IMR-90 (cell line): ENCODE measurements at regions not wholly inside any gene's neighbourhood (a gene's known extent, or its start where the extent isn't known, plus 50 kb on each side); places are given as distances from the start of the nearest gene placed in this dataset.

Experiments used
- ATAC-seq: fragments of 200-7000 bp; cut with Tn5 transposase; 2 replicates; pipeline ENCODE4 v1.9.1; 2020; ENCODE audit warnings: low read depth, mild to moderate bottlenecking, moderate library complexity
- BruUV-seq: library from RNA; stranded (reverse); fragments of 400-500 nt; replicated peaks from 2 replicates; lab custom pipeline; 2021; lab: Mats Ljungman, UMichigan
- CTCF ChIA-PET: fragments of 300-600 bp; formaldehyde crosslinking; extraction: SDS; loops from one replicate; lab custom pipeline; 2021; ENCODE audit warnings: antibody characterized with exemption; lab: Yijun Ruan, JAX
- POLR2A ChIA-PET: fragments of 300-600 bp; sonication (Branson Sonifier 250); formaldehyde crosslinking; loops from one replicate; lab custom pipeline; 2022; ENCODE audit warnings: antibody characterized with exemption; ENCODE audit not compliant: unreplicated experiment; lab: Charles Lee
- DNase-seq: peaks from one replicate; pipeline ENCODE4 v3.0.0; 2013
- H2AFZ ChIP-seq: replicated peaks from 2 replicates; pipeline ENCODE3; 2013; ENCODE audit warnings: low read length, mild to moderate bottlenecking; ENCODE audit not compliant: poor library complexity
- H2AK5ac ChIP-seq: 2 replicates; pipeline ENCODE4 v1.6.1; 2013; ENCODE audit warnings: low read depth, low read length, inconsistent platforms
- H2AK9ac ChIP-seq: replicated peaks from 2 replicates; pipeline ENCODE3; 2013; ENCODE audit warnings: mild to moderate bottlenecking, low read depth, low read length, moderate library complexity; ENCODE audit not compliant: poor library complexity
- H2BK120ac ChIP-seq: 2 replicates; pipeline ENCODE4 v1.6.1; 2013; ENCODE audit warnings: low read depth, low read length, inconsistent platforms
- H2BK15ac ChIP-seq: 3 replicates; pipeline ENCODE4 v1.6.1; 2013; ENCODE audit warnings: low read depth, low read length, inconsistent platforms
- H2BK20ac ChIP-seq: 2 replicates; pipeline ENCODE4 v1.6.1; 2013; ENCODE audit warnings: low read depth, mild to moderate bottlenecking, inconsistent platforms, low read length, moderate library complexity
- H2BK5ac ChIP-seq: 2 replicates; pipeline ENCODE4 v1.6.1; 2013; ENCODE audit warnings: mild to moderate bottlenecking, low read depth, low read length, inconsistent platforms; ENCODE audit not compliant: poor library complexity, severe bottlenecking
- H3K14ac ChIP-seq: replicated peaks from 2 replicates; pipeline ENCODE4 v1.6.1; 2013; ENCODE audit warnings: low read depth, low read length, inconsistent platforms
- H3K18ac ChIP-seq: 2 replicates; pipeline ENCODE4 v1.6.1; 2013; ENCODE audit warnings: low read depth, low read length, control low read depth
- H3K23ac ChIP-seq: 2 replicates; pipeline ENCODE4 v1.6.1; 2013; ENCODE audit warnings: low read depth, low read length, inconsistent platforms
- H3K27ac ChIP-seq: 2 replicates; pipeline ENCODE4 v1.5.1; 2013; ENCODE audit warnings: mild to moderate bottlenecking, control low read depth, low read length; ENCODE audit not compliant: insufficient read depth
- H3K27me3 ChIP-seq: 2 replicates; pipeline ENCODE4 v1.6.1; 2013; ENCODE audit warnings: low read length; ENCODE audit not compliant: control insufficient read depth, insufficient read depth
- H3K36me3 ChIP-seq: 2 replicates; pipeline ENCODE4 v1.6.1; 2013; ENCODE audit warnings: low read length, mixed read lengths; ENCODE audit not compliant: control insufficient read depth, insufficient read depth
- H3K4ac ChIP-seq: 2 replicates; pipeline ENCODE4 v1.6.1; 2013; ENCODE audit warnings: low read depth, low read length, inconsistent platforms
- H3K4me1 ChIP-seq: 2 replicates; pipeline ENCODE4 v1.6.1; 2013; ENCODE audit warnings: low read length, mixed read lengths; ENCODE audit not compliant: control insufficient read depth, insufficient read depth
- H3K4me2 ChIP-seq: 2 replicates; pipeline ENCODE4 v1.6.1; 2013; ENCODE audit warnings: low read depth, mild to moderate bottlenecking, control low read depth, low read length, moderate library complexity
- H3K4me3 ChIP-seq: 2 replicates; pipeline ENCODE4 v1.5.1; 2013; ENCODE audit warnings: low read depth, mild to moderate bottlenecking, control low read depth, low read length, moderate library complexity; ENCODE audit not compliant: insufficient read depth
- H3K56ac ChIP-seq: 2 replicates; pipeline ENCODE4 v1.6.1; 2013; ENCODE audit warnings: low read length, inconsistent platforms; ENCODE audit not compliant: insufficient read depth; ENCODE audit errors: extremely low read depth
- H3K79me1 ChIP-seq, 2 experiments: 2 replicates each; pipeline ENCODE4 v1.6.1; 2013; ENCODE audit warnings: low read length in 2 of 2, inconsistent platforms in 1 of 2, low read depth in 1 of 2
- H3K9ac ChIP-seq: 2 replicates; pipeline ENCODE4 v1.6.1; 2013; ENCODE audit warnings: low read depth, low read length, control low read depth
- H3K9me1 ChIP-seq: 2 replicates; pipeline ENCODE4 v1.6.1; 2013; ENCODE audit warnings: low read length, inconsistent platforms; ENCODE audit not compliant: insufficient read depth
- H3K9me3 ChIP-seq: 2 replicates; pipeline ENCODE4 v1.6.1; 2013; ENCODE audit warnings: low read length; ENCODE audit not compliant: control insufficient read depth, insufficient read depth
- H4K20me1 ChIP-seq: 2 replicates; pipeline ENCODE4 v1.6.1; 2013; ENCODE audit warnings: low read length, inconsistent platforms; ENCODE audit not compliant: insufficient read depth
- H4K5ac ChIP-seq: 2 replicates; pipeline ENCODE4 v1.6.1; 2013; ENCODE audit warnings: mild to moderate bottlenecking, low read depth, low read length, control low read depth
- H4K8ac ChIP-seq, 2 experiments: 2 replicates each; pipeline ENCODE4 v1.6.1; 2013; ENCODE audit warnings: low read depth in 2 of 2, low read length in 2 of 2, control low read depth in 1 of 2, inconsistent platforms in 1 of 2
- H4K91ac ChIP-seq: 2 replicates; pipeline ENCODE4 v1.6.1; 2013; ENCODE audit warnings: low read depth, low read length, inconsistent platforms; ENCODE audit not compliant: insufficient read depth
- ELK1 ChIP-seq: fragments of 150-350 bp; IDR thresholded peaks from 2 replicates; pipeline ENCODE4 v1.6.1; 2016; ENCODE audit warnings: low read depth, mild to moderate bottlenecking, low read length, moderate library complexity, borderline replicate concordance
- WGBS, 2 experiments: methylation state at CpG; one replicate each; pipeline versions ENCODE4 v1.1.5 to v1.1.7; 2013; ENCODE audit warnings: missing lambda C conversion rate in 2 of 2; ENCODE audit not compliant: insufficient read length in 1 of 2; ENCODE audit errors: extremely low coverage in 2 of 2; 5-methylcytosine and 5-hydroxymethylcytosine counted together
- dilution Hi-C: fragments of 300-500 bp; cut with HindIII; formaldehyde crosslinking; loops from one replicate; pipeline ENCODE4 v1.14.3; 2018; ENCODE audit warnings: low sequenced_read_pairs; ENCODE audit not compliant: unreplicated experiment
- in situ Hi-C: fragments of 300-500 bp; cut with MboI; formaldehyde crosslinking; loops from 3 replicates; pipeline ENCODE4 v1.14.3; 2019; ENCODE audit warnings: low sequenced_read_pairs, inconsistent platforms, mixed read lengths
- intact Hi-C: fragments of 100-400 bp; cut with micrococcal nuclease; formaldehyde crosslinking; loops from 2 replicates; pipeline ENCODE4 v1.10.0; 2022
- TF ChIP-seq, protein P1 (sequence below): conservative IDR thresholded peaks from 2 replicates; pipeline ENCODE4 v1.5.1; 2012; ENCODE audit warnings: mild to moderate bottlenecking, low read depth, low read length, improper control_type of control experiment

DNA sequence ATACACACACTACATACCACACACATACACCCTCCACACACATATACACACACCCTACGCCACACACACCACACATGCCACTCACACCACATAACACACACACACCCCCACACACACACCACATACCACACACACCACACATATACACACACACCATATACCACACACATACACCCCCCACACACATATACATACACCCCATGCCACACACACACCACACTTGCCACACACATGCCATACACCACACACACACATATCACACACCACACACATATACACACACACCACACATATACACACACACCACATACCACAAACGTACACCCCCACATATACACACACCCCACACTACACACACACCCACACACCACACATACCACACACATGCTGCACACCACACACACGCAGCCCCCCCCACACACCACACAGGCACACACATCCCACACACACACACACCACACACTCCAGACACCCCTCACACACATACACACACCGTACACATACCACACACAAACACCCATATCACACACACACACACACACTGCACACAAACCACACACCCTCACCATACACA lies 76.7 kb upstream of the TMPRSS2 start:
- BruUV-seq, result no TSS peak
- Histone ChIP-seq H3K79me1 (no peaks in the 10 kb centered on the region), H3K9me3 (no peaks in the 10 kb centered on the region), H4K5ac (no peak overlapping the region), H2BK5ac (peak overlapping the region; percentile 91), H3K4me2 (no peak overlapping the region), H3K4me3 (no peak overlapping the region), H4K20me1 (no peaks in the 10 kb centered on the region), H3K27ac (no peak overlapping the region), H3K14ac (no peak overlapping the region), H4K8ac (no peak overlapping the region), H3K9ac (no peak overlapping the region), H2BK15ac (no peak overlapping the region), H3K18ac (no peak overlapping the region), H3K56ac (no peak overlapping the region), H4K91ac (no peak overlapping the region), H3K9me1 (0 out of 2 replicates have a peak, but pooled peaks cover 12% of the 10 kb centered on the region), H2AK5ac (no peak overlapping the region), H2AFZ (peak overlapping the region; percentile 51), H3K4me1 (no peaks in the 10 kb centered on the region), H3K4ac (no peak overlapping the region), H3K23ac (no peak overlapping the region), H2BK20ac (no peak overlapping the region), H3K36me3 (no peaks in the 10 kb centered on the region), H3K27me3 (no peaks in the 10 kb centered on the region; the same call in 1 of the 2 replicates), H2AK9ac (peak overlapping the region; percentile 9), H2BK120ac (no peak overlapping the region)
- TF ChIP-seq, protein P1, sequence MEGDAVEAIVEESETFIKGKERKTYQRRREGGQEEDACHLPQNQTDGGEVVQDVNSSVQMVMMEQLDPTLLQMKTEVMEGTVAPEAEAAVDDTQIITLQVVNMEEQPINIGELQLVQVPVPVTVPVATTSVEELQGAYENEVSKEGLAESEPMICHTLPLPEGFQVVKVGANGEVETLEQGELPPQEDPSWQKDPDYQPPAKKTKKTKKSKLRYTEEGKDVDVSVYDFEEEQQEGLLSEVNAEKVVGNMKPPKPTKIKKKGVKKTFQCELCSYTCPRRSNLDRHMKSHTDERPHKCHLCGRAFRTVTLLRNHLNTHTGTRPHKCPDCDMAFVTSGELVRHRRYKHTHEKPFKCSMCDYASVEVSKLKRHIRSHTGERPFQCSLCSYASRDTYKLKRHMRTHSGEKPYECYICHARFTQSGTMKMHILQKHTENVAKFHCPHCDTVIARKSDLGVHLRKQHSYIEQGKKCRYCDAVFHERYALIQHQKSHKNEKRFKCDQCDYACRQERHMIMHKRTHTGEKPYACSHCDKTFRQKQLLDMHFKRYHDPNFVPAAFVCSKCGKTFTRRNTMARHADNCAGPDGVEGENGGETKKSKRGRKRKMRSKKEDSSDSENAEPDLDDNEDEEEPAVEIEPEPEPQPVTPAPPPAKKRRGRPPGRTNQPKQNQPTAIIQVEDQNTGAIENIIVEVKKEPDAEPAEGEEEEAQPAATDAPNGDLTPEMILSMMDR, result no peak
- no peak for TF ChIP-seq ELK1
- POLR2A ChIA-PET, result no interaction called here
- CTCF ChIA-PET, result no interaction called here
- in situ Hi-C loops (no loop called here), dilution Hi-C loops (no loop called here), intact Hi-C loops (no loop called here)
- WGBS, 2 experiments, result 83 to 100% methylated on average over 2 of the region's 4 CpGs
- ATAC-seq (no peak), DNase-seq (no peak)
